Effector CD4-positive, alpha-beta T cell (primary cell): ENCODE measurements at regions not wholly inside any gene's neighbourhood (a gene's known extent, or its start where the extent isn't known, plus 50 kb on each side); places are given as distances from the start of the nearest gene placed in this dataset.

Experiments
- DNase-seq: peaks from one replicate; pipeline ENCODE4 v3.0.0-alpha.2; 2020

DNA sequence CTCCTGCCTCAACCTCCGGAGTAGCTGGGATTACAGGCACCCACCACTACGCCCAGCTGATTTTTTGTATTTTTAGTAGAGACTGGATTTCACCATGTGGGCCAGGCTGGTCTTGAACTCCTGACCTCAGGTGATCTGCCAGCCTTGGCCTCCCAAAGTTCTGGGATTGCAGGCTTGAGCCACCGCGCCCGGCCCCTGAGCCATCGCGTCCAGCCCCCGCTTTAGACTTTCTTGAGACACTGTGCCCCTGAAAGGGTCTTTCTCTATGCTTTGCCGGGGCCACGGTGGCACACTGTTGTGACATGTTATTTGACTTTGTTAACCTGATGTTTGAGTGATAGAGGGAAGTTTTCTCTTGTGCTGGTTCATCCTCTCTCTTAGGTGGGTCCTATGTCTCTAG is 186.4 kb downstream of the BTG1 start:
- DNase-seq: no peak

- DNase-seq: no peak
These were observed 186.8 kb downstream of the BTG1 start for GRCh38 chr12:91958816-91959215.

DNA sequence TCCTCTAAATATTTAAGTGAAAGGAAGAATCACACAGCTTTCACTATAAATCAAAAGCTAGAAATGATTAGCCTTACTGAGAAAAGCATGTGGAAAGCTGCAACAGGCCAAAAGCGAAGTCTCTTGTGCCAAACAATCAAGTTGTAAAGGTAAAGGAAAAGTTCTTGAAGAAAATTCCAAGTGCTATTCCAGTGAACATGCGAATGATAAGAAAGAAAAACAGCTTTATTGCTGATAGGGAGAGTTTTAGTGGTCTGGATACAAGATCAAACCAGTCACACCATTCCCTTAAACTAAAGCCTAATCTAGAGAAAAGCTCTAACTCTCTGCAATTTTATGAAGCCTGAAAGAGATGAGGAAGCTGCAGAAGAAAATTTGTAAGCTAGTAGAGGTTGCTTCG is 190.9 kb downstream of the BTG1 start:
- DNase-seq: no peak

- no peak for DNase-seq
These were observed 191.3 kb downstream of the BTG1 start for GRCh38 chr12:91954326-91954725.

- DNase-seq: no peak
These were observed 192.7 kb downstream of the BTG1 start for GRCh38 chr12:91952916-91953315.

GRCh38 chr12:91951571-91951970 is 194.1 kb downstream of the BTG1 start:
- no peak for DNase-seq

- no peak for DNase-seq
These were observed 197.1 kb downstream of the BTG1 start for GRCh38 chr12:91948504-91948903.

DNA sequence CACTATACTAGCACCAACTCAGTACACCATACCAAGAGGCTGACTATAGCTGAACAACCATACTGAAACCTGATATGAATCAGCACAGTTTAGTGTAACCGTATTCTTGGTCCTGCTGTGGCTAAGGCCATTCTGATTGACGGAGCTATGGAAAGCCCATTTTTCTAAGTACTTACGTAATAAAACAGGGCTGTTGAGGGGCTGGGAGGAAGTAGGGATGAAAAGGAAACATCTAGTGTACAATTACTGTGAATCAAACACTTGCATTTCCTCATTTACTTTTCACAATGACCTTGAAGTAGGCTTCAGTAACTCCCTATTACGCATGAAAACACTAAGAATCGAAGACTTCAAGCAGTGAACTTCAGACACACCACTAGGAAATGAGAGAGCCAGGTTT is 198.2 kb downstream of the BTG1 start:
- no peak for DNase-seq

GRCh38 chr12:91944637-91945036 is 201.0 kb downstream of the BTG1 start:
- DNase-seq: no peak

- no peak for DNase-seq
These were observed 204.6 kb downstream of the BTG1 start for GRCh38 chr12:91940826-91941570.

GRCh38 chr12:91940322-91940721 is 205.3 kb downstream of the BTG1 start:
- no peak for DNase-seq

DNA sequence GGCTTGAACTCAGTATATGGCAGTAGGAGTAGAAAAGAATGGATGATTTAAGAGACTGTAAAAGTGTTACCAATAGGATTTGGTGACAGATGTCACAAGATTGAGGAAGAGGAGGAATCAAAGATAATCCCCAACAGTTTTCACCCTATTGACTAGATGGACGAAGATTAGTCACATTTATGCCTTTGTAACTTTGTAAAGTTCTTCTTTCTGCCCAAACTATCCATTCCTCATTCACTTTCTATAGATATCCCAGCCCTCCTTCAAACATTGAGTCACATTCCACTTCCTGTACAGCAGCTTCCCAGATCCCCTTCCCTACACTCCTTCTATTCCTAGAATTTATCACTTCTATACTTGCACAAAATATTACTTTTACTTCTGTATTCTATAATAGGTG is 207.9 kb downstream of the BTG1 start:
- DNase-seq: no peak

- DNase-seq: no peak
These were observed 208.6 kb downstream of the BTG1 start for GRCh38 chr12:91937009-91937408.

DNA sequence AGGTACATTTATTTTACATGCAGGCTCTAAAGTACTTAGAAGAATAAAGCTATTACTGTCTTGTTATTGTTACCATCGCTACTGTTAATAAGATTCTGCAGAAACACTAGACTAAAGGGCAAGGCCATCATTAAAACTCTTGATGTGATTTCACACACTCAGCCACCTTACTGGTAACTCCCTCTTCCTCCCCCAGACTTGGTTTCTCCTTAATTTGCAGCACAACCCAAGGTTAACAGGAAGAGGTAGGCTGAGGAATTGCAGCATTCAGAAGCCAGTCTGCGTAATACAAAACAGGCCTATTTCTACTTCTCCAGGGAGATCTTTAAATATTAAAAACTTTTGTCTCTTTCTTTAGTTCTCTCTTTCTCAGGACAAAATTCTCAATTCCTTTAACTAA is 210.3 kb downstream of the BTG1 start:
- DNase-seq: no peak

GRCh38 chr12:91931111-91931510 is 214.5 kb downstream of the BTG1 start:
- no peak for DNase-seq

- no peak for DNase-seq
These were observed 217.1 kb downstream of the BTG1 start for GRCh38 chr12:91928501-91928900.

DNA sequence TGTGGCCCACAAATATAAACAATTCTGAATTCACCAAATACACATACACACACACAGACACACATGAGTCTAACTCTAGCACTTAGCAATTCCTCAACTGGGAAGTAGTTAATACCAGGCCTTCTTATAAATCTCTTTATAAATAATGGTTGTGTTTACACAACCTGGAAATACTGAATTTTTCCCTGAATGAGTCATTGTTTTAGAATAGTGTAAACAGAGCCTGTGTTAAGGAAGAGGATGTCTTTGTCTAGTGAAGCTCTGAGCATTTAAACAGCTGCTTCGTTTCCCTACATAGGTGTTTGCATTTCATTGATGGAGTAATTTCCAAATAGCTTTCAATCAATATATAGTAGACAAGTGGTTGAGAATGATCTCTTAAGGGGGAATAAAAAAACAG is 218.8 kb downstream of the BTG1 start:
- no peak for DNase-seq

DNA sequence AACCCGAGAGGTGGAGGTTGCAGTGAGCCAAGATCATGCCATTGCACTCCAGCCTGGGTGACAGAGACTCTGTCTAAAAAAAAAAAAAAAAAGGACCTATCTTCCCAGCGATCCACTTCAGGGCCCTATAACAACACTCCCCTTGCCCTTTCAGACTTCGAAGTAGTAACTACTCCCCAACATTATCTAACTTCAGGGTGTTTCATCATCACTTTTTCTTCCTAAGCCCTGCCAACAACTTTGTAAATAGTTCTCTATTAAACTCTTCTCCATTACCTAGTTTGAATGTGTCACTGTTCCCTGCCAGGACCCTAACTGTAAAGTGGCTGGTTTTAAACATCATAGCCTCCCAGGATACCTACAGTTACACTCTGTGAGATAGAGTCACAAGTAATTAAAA is 220.8 kb downstream of the BTG1 start:
- no peak for DNase-seq

GRCh38 chr12:91923864-91924263 is 221.8 kb downstream of the BTG1 start:
- no peak for DNase-seq

GRCh38 chr12:91922674-91923073 is 223.0 kb downstream of the BTG1 start:
- no peak for DNase-seq

DNA sequence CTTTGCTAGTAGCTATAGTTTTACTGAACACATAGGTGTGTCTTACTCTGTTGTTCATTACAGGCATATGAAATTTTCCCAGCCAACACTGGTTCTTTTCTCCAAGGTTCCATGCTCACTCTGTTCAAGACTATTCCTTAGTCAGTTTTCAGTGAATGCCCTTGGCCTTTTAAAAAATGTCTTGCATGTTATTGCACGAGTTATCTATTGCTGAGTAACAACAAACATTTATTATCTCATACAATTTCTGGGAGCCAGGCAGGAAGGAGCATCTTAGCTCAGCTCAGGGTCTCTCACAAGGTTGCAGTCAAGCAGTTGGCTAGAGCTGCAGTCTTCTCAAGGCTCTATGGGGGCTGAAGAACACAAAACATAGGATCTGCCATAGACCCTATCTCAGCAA is 223.5 kb downstream of the BTG1 start:
- no peak for DNase-seq

DNA sequence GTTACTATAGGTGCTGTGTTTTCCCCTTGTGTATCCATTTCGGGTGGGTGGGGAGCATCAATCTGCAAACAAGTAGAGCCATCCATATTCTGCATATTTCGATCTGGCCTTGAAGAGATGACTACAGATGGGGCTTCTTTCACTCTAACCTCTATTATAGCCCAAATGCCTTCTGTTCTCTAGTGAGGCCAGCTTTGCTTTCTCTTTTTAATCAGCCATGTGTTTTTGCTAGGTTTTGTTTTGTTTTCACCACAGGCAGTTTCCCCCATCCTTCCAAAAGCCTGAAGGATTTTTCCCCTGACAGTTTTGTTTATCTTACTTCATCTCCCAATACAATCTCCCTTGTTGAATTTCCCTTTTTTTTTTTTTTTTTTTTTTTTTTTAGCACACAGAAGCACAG is 224.1 kb downstream of the BTG1 start:
- DNase-seq: no peak

DNA sequence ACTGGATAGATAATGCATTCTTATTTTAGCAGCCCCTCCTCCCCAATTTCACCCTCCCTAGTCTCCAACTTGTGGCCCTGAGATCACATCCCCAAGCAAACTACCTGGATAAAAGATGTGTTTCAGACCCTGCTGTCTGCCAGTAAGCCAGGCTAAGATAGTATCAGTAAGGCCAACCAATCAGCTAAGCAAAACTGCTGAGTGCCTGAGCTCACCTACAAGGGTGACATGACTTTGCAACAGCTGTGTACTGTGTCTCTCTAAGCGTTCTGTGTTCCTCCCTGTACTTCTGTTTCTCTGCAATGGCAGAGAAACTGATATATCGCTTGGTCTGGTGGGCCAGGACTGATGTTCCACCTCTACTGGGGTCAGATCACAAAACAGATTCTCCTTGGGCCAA is 224.9 kb downstream of the BTG1 start:
- DNase-seq: no peak

DNA sequence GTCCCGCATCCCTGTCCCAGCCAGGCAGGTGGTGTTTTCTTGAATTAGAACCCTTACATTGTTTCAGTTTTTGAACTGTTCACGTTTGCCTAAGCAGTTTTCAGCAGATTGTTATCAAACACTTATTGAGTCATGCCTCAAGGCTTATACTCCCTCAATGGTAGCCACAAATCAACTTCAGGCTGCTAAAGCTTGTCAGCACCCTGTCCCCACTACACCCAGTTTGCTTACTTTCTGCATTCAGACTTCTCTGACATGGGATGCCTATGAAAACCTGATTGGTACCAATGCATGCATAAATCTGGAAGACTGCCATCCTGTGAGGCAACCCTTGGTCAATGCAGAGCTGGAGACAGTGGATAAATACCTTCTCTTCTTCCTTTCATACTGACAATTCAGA is 225.4 kb downstream of the BTG1 start:
- DNase-seq: no peak

DNA sequence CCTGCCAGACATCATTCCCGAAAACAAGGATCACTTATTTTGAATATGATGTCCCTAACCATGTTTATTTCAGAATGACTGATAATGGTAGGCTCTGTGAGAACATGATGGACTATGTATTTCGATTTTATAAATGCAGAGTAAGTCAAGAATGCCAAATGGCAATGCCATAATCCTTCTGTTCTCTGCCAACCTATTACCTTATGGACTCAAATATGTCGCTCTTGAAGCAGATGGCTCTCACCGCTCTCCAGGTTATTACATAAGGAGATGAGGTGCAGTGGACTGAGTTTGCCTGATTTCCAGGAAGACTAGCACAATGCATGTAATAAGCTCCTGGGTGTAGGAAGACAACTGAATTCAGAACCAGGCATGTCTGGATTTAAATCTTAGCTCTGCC is 227.2 kb downstream of the BTG1 start:
- no peak for DNase-seq
